HG02678 (cell line): ENCODE measurements at regions not wholly inside any gene's neighbourhood (a gene's known extent, or its start where the extent isn't known, plus 50 kb on each side); places are given as distances from the start of the nearest gene placed in this dataset.

Source experiments
- ATAC-seq: cut with Tn5 transposase; IDR thresholded peaks from one replicate; pipeline ENCODE4 v1.9.1; 2021; ENCODE audit warnings: mild to moderate bottlenecking, moderate library complexity; ENCODE audit not compliant: unreplicated experiment

DNA sequence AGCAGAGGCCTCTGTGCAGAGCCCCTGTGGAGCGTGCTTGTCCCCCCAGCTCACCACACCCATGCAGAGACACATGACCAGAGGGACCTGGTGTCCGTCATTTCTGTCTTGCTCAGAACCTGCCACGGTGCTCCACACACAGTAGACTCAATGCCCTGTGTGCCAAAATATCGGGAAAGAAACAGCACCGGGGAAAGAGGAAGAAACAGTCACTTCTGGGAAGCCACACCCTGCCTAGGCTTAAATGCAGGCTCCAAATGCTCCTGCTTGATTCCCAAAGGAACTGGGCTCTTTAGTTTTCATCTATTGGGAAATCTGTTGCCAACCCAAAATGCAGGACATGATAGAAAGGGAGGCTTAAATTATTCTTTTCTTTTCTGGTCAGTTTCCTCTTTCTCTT lies 503.9 kb downstream of the CD83 start:
- no peak for ATAC-seq

DNA sequence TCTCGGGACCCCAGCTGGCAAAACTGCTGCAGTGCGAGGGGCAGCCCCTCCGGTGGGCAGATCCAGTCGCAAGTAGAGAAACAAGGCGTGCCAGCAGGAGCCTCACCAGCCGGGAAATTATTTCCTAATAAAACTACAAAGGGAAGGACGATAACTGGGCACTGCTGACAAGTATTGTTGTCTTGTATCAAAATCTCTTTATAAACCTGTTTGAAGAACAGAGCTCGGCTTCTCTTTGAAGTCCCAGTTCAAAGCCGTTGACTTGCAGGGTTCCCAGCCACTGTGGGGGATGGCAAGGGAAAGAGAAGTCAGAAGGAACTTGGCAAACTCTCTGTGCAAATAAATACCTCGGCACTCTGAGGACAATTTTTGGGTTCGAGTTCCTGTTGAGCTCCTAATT lies 504.5 kb downstream of the CD83 start:
- no peak for ATAC-seq

DNA sequence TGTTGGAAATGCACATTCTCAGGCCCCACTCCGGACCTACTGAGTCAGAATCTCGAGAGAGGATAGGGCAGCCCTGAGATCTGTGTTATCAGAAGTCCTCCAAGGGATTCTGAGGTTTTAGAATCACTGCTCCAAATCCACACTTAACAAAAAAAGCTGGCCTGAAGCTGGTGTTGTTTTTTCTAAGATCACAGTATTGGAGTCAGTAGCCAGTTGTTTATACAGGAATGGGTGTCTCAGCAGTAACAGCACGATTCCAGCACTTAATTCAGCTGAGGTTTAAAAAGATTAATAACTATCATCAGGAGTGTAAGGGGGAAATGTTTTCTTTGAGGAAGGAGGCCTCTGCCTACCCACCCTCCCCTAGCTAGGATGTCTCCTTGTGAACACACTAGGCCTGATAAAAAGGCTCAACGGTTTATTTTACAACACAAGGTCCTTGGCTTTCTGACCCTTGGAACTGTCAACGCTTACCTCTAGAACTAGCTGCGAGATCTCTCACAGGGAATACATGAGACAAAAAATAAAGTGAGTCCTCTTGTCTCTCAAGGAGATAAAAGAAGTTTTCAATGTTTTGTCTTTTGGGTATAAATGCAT lies 505.4 kb downstream of the CD83 start:
- ATAC-seq = no peak

DNA sequence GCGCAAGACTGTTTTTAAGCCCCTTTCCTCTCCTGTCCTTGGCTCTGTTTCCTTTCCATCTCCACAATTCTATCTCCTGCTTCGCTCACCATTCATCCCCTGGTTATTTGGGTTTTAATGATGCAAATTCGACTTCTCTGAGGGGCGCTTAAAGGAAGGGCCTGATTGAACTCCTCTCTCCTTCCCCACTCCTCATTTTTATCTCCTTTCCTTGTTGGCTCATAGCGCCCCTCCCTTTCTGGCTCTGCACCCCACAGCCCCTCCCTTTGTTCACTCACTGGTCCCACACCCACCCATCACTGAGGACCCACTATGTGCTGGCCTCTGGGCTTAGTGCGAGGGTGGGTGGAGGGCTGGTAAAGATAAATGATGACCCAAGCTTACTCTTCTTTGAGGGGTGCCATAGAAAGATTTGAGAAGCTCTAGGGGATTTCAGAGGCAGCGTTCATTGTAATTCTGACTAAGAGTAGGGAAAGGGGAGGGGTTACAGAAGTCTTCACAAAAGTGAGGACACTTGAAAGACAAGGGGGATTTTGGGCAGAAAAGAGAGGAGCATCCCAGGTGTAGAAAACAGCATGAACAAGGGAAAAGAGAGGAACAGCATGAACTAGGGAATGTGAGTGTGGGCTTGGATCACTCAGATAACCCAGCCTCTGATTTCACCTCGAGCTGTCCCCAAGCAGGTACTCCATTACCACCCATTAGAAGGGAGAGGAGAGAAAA lies 507.8 kb downstream of the CD83 start:
- ATAC-seq = no peak

DNA sequence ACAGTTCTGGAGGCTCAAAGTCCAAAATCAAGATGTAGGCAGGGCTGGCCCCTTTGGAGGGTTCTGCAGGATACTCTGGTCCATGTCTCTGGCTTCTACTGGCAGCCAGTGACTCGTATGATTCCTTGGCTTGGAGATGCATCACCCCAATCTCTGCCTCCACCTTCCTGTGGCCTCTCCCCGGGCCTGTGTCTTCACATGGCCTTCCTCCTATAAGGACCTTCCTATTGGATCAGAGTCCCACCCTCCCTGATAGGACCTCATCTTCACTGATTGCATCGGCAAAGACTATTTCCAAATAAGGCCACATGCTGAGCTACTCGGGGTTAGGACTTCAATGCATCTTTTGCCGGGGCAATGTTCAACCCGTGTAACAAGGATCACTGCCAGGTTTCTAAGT lies 509.0 kb downstream of the CD83 start:
- no peak for ATAC-seq

DNA sequence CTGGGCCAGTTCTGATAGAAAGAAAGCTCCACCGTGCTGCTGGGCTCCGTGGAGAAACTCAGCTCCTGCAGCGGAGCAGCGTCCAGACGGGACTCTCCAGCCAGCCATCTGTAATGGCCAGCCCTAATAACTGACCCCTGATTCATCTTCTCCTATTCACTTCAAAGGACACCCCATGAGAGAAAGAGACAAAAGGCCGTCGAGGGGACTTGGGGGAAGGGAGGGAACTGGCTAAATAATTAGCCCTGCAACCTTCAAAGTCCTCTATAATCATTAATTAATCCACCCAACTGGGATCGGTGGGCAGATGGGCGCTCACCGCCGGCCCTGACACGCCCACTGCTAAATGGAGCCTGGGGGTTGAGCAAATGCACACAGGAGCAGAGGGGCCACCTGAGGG lies 512.4 kb downstream of the CD83 start:
- ATAC-seq = no peak

DNA sequence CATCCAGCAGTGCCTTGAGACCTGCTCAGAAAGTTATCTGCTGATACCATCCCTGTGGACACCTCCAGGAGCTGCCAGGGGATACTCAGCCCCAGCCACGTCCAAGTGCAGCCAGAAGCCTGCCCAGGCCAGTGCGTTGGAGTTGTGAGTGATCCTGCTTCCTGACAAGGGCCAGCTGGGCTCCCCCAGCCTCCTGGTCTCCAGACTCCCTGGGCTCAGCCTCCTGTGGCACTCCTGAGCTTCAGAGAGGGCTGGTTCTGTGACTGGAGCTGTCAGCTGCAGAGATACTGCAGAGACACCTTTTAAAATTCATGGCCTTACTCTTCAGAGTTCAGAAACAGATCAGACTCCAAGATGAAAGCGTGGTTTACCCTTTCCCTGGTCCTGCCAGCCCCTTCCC lies 515.9 kb downstream of the CD83 start:
- no peak for ATAC-seq

DNA sequence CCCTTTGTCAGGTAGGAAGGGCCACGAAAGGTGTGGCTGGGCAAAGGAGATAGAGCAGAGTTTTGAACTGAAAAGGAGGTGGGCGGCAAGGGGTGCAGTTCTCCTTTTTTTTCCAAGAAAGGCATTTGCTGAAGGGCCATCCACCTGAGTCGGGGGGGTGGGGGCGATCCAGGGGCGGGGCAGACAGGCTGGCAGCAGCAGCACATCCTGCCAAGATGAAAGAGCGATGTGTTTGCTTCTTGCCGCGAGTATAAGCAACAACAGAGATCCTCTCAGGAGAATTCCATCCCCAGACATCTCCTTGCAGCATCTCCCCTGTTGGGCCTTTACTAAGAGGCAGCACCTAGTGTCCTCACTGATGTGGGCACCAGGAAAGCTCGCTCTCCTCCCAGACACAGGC lies 516.5 kb downstream of the CD83 start:
- ATAC-seq = no peak

DNA sequence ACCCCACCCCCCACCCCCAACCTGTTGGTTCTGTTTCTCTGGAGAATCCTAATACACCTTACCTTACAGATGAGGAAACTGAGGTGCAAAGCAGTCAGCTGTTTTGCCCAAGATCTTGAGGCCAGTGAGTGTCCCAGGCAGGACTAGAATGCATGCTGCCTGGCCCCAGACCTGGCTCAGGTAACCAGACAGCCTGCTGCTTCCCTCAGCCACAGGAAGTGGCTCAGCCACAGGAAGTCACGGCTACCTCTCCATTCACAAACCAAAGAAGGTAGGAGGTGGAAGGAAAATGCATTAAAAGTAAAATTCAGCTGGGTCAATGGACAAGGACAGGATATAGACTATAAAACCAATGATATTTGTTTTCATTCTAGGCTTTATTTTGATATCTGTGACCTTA lies 517.6 kb downstream of the CD83 start:
- no peak for ATAC-seq

DNA sequence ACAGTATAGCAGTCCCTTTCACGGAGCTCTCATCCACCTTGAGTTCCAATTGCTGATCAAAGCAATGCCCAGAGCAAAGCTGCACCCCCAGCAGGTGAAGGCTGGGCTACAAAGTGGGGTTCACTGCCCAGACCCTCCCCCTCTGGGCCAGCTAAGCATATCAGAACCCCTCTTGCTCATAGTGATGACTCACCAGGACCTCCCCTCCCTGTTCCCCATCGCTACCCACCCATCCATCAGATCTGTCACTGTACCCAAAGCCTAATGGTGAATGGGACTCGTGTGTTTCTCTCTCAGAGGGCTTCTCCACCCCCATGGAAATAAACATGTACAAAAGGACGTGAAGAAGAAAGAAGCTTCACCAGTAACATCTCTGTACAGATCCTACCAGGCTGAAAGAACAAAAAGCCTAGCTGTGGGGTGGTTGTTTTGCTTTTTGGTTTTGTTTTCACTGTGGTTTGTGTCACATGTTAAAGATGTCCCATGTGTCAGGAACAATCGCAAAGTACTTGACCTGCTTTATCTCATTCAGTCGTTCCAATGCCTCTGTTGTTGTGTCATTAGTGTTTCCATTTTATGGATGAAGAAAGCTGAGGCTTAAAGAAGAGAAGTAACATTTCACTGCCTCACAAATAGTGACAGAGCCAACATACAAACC lies 518.5 kb downstream of the CD83 start:
- peak; percentile 70 for ATAC-seq

DNA sequence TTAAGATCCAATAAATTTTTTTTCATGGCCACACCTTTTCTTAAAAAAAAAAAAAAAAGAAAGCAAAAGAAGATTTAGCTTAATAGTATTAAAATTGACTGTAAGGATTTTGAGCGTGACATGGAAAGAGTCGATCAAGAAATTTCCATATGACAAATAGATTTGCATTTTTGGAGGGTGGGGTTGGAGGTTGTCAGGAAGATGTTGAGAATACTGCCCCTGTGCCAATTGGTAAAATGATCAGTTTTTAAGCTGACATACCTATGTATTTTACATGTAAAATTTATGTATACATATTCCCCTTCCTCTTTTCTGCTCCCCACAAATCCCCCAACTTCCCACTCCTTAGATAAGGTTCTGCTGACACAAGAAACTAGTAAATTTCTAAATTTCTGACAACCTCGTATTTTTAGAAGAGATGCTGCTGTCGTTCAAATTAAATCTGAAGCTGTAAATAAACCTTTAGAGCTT lies 520.9 kb downstream of the CD83 start:
- no peak for ATAC-seq

DNA sequence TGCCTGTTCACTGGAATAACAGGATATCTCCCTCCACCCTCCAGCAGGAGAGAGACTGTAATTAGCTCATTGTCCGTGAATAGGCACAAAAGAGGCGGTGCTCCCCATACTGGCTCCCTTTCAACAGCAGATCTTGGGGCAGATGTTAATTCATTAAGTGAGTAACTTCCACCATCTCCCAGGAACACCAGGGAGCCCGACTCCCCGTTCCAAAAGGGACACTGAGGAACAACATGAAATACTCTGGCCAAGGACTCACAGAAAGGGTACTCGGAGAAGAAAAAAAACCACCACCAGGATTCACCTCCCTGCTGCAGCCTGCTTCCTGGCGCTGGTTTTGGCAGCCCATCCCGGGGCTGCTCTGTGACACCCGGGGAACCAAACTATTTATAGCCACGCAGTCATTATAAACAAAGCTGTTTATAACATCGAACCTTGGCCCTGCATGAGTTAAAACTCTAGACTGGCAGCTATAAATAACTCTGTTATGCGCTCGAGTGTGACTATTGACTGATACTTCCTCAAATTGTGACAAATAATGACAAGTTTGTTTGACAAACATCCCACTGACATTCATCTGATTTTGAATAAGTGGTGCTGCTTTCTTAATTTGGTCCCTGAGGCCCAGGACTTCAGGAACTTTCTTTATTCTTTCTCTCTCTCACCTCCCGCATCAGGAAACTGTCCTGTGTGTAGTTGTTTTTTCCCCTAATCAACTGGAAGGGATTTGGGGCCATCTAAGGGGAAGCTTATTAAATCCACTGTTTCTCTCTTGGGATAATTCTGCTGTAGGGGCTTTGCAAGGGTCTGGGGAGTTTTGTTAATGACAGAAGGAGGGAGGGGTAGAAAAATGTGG lies 521.6 kb downstream of the CD83 start:
- no peak for ATAC-seq

DNA sequence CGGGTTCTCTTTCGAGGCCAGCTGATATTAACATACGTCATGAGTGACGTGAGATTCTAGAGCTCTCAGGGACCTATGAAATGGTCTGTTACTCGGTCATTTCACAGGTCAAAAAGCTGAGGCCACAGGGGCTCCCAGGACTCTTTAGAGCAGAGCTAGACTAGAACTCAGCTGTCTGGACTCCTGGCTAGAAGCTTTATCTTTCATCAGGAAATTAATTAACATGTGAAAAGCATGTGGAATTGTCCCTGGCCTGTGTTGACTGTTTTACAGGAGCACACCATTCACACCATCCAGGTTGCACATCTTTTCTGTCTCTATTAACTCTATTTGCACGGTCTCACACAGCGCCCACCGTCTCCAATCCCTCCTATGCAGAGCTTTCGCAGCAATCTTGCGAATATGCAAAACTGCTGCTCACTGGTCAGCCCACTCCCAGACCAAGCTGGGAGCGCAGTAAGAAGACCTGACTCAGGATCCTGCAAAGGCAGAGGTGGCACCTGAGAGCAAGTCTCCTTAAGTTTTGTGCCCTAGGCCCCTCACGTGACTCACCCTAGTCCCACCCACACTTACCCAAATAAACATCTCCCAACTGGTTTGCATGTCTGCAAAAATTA lies 522.5 kb downstream of the CD83 start:
- no peak for ATAC-seq

DNA sequence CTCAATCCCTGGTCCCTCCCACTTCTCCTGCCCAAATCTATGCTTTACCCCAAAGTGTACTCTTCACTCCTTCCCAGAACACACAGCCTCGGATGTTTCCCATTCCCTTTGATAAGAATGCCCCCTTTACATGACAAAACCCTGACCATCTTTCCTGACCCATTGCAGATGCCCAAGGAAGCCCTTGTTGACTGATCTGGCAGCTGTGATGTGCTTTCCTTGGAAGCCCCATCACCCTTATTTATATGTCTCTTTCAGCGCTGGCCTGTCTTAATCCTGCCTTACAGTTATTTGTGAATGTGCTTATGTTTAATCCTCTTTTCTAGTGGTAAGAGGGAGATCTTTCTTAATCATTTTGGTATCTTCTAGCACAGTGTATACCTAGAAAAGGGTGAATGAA lies 523.1 kb downstream of the CD83 start:
- no peak for ATAC-seq

DNA sequence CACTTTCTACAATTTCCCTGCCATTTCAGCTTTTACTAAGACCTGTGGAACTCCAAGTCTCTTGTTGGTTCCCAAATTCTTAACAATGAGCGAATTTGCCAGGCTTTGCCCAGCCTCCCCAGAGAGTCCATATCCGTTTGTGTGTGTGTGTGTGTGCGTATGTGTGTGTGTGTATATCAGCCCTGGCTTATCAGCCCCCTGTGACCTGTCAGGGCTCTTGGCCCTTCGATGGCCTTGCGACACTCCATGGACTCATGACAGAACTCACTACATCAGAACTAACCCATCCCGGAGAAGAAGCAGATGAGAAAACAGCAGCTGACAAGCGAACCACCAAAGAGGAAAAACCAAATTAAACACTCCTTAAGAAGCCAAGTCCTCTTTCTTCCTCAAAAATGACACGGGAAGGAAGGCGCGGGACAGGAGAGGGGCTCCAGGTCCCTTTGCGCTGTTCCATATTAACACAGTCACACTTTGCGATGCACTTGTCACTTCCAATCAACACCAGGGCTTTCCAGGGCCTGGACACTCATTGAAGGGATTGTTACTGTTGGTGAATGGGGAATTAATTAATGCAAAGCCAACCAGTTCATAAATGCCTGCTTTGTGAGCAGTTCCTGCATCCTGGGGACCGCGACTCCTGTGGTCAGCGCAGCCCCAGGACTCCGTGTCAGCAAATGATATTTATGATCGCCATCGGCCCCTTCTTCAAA lies 524.0 kb downstream of the CD83 start:
- no peak for ATAC-seq

DNA sequence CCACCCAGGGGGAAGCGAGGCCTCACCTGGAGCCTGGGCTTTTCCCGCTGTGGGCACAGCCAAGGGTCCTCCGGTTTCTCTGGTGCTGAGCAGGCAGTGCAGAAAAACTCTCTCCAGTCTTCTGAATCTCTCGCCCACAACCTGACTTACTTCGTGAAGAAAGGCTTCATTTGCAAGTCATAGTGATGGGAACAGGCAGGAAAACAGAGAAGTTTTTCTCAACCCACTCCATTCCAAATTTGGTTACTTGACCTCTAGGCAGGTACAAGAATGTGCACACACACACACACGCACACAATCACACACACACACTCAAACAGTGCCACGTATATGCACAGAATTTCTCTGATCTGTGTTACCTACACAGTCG lies 524.5 kb downstream of the CD83 start:
- no peak for ATAC-seq

DNA sequence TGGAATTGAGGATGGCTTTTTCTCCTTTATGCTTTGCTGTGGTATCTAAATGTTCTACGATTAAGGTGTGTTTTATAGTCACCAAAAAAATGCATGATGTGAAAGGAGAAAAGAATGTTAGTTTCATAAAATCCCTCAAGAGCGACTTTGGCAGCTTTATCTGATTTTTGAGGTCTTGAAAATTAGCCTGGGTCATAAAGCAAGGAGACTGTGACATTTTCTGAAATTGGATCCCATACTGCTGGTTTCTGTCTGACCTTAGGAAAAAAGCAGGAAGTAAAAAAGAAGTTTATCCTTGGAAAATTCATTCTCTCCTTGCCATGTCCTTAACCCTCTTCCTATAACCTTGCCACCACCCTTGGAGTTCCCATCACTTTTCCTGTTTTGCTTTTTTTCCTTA lies 525.3 kb downstream of the CD83 start:
- ATAC-seq = no peak

DNA sequence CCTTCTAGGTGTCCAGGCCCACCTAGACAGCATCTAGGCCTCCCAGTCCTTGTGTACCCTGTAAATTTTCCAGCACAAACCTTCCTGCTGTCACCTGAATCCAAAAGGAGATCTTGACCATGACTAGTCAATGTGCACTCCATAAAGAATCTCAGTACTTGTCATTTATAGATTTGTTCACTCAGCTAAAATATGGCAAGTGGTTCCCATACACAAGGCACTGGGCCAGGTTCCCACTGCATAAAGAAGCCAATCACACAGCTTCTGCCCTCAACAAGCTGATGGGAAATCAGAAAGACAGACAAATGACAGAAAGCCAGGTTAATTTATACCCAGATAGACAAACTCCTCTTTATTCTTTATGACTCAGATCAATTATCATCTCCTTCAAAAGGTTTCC lies 526.8 kb downstream of the CD83 start:
- ATAC-seq = no peak

DNA sequence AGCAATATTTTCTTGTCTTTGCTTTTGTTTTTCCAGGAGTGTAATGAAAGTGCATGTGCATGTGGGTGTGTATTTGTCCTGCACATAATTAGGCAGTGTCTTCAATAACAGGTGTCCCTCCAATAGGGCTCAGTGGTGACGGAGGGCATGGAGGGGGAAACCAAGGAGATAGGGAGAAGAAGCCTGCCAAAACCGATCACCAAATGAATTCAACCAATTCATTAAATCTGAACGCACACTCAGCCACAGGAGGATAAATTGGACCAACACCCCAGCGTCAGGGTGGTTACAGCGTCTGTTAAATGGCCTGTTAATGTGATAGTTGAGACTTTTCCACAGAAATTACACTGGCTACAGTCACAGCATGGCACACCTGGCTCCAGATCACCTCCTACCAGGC lies 527.6 kb downstream of the CD83 start:
- no peak for ATAC-seq

DNA sequence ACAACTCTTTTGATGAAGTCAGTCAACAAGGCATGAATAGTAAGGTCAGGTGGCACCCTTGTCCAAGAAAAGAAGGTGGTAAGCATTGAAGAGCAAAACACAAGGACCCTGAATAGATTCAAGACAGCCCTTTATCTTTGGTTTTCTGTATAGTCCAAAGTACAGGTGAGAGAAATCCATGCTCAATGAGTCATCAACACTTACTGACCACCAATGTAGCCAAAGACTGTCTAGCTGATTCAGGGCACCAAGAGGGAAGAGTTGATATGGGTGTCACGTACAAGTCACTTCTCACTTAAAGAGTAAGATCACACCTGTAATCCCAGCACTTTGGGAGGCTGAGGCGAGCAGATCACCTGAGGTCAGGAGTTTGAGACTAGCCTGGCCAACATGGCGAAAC lies 528.3 kb downstream of the CD83 start:
- no peak for ATAC-seq
